Fibroblast of gingiva (primary cell): ENCODE measurements at regions not wholly inside any gene's neighbourhood (a gene's known extent, or its start where the extent isn't known, plus 50 kb on each side); places are given as distances from the start of the nearest gene placed in this dataset.
A peak's percentile ranks its signal among the peaks of the same experiment; 100 is the strongest.
"Not testable (repeated sequence)": the region's sequence is repeated elsewhere in the genome, so short reads cannot be mapped to it uniquely, and the experiment has no call there.

Experiments
- DNase-seq: peaks from one replicate; pipeline ENCODE4 v3.0.0-alpha.2; 2011; ENCODE audit warnings: low read depth

DNA sequence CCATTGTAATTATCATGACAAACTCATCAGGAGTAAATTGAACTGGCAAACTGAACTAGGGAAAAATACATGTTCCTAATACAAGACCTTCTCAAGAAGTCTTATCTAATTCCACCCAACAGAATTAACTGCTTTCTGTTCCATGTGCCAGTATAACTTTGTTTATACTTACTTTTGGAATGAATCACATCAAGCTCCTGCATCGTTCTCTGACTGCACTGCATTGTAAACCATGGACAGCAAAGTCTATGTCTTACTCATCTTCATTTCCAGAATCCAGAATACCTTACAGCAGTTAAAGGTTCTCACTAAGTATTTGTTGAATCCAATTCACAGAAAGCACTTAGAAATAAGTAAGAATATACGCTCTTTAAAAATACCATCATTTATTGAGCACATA, 102.8 kb downstream of the PLK2 start:
- DNase-seq, result no peak

DNA sequence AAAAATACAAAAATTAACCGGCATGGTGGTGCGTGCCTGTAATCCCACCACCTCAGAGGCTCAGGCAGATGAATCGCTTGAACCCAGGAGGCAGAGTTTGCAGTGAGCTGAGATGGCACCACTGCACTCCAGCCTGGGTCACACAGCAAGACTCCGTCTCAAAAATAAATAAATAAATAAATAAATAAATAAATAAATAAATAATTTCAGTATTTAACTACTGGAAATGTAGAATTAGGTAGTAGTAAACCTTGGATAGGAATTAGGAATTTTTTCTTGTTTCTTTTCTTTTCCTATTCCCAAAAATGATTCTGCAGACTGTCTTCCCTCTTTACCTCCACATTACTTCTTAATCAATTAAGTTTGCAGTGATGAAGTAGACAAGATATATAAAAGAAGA, 103.2 kb downstream of the PLK2 start:
- no peak for DNase-seq

DNA sequence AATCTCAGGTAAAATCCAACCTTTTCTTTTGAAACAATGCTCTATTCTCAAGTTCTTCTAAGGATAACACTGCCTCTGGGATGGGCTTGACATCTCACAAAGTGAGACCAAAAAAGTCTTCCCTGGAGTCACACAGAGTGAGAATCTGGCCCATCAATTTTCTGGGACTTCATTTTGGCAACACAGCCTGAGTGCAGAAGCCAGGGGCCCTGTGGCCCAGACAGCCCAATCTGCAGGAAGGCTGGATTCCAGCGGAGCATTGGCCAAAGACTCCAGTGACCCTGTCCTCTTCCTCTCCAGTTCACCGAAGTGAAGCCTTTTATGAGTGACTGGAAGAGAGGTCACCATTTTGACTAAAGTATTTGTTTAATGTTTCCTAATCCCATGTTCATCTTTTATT, 105.1 kb downstream of the PLK2 start:
- no peak for DNase-seq

DNA sequence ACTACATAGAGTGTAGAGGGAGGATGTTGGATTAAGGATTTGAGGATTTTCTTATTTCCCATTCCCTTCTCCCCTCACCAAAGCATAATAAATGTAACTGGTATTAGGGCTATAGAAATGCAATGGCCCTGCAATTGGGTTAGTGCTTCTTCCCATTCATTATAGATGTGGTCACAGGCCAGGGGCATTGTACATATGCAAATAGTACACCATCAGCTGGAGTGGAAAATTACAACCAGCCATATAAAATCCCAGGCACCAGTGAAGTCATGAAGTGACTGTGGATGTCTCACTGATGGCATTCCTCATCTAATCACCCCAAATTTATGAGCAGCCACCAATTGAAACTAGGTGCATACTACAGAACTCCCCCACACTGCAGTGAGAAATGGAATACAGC, 105.9 kb downstream of the PLK2 start:
- DNase-seq, result no peak

DNA sequence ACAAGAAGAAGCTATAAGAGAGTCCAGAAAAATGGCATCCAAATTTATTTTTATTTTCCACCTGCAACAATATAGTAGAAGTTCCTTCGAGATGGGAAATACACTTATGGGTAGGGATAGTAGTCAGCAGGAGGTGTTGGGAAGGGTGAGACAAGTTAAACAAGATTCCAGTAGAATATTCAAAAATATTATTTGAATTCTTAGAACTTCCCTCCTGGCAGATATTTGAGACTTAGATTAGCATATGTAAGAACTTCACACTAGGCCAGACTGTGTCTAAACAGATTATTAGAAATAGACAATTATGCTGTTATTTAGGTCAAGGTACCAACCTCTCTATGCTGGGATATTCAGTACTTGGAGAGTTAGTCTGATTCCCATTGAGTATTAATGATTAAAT, 108.7 kb downstream of the PLK2 start:
- no peak for DNase-seq

DNA sequence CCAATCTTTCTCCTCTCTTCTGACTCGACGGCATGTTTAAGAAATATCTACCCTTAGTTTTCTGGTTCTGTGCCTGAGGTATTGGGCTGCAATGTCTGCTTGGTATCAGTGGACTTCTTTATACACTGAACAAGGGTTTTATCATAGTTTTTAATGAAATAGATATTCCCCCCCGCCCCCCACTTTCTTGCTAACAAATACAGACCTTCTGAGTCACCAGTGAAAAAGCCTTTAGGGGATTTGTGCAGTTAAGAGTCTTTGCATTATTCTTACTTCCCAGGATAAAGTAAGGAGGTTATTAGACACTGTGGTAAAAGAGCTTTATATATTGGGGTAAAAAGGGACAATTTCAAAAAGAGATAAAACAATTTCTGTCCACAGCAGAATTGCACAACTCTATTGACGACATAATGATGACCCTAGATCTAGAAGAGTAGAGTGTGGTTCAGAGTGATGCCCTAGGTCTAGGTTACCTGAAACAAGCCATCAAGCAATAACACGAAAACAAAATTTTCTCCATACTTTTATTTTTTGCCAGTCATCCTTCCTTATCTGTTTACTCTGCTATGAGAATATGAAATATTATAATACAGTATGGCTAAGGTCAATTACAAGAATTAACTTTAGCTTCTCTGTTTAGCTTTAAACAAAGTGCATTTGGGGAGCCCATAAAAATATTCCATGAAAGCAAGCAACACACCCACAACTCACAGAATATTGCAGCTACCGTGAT, 110.7 kb downstream of the PLK2 start:
- DNase-seq, result no peak

DNA sequence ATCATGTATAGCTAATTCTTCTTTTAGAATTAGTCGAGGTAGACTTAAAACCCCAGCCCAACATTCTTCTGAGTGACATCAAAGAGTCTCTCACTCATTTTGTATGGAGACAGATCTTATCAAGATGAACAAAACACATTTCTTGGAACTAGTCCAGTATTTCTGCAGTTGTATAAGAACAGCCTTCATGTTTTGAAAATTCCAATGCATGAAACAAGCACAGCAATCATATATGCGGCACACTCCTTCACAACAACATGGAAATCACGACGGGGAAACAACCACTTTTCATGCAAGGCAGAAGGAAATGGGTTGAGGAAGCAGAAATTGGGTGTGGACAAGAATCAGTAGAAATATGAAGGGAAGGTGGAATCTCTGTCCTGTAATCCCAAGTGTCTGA, 113.8 kb downstream of the PLK2 start:
- DNase-seq, result no peak

DNA sequence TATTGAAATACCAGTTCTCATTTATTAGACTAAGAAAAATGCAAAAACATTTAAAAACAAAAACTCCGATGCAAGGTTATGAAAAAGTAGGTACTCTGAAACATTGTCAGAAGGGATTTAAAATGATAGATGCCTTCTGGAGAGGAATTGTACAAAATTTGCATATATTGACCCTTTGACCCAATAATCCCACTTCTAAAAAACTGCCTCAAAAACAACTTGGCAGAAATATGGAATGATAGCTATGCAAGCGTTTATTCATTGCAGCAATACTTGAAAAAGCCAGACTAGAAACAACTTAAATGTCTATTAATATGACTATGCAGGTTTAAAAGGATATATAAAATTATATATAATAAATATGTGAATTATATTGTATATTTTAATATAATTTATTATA, 118.4 kb downstream of the PLK2 start:
- DNase-seq, result no peak

DNA sequence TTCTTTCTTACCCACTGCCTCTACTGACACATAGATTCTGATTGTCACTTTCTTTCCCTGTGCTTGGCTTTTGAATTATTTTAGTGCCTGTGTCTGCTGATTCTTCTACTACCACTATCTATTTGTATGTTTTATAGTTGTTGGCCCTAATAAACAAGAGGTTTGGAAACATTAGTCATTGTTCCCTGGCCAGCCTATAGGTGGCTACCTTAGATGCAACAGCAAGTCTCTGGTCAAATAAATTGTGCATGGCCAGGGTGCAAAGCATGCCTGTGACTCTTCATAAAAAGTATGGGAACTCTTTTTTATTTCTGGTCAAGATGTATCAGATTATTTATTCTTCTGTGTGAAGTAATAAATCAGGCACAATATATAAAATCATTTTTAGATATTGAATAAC, 124.4 kb downstream of the PLK2 start:
- no peak for DNase-seq

DNA sequence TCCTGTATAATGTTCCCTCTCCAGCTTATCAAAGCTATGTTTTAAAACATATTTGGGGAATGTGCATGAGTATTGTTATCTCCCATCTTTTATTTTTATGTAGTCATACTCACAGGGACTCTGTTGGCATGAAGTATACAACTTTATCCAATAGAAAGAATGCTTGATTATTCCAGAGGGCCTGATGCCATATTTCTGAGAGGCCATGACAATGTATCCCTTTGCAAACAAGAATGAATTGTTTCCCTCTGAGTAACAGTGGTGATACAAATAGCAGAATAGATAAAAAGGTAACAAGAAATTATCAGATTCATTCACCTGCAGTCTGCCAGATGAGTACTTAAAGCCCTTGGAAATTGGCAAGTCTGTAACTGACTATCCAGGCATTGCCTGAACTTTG, 125.9 kb downstream of the PLK2 start:
- DNase-seq, result no peak

DNA sequence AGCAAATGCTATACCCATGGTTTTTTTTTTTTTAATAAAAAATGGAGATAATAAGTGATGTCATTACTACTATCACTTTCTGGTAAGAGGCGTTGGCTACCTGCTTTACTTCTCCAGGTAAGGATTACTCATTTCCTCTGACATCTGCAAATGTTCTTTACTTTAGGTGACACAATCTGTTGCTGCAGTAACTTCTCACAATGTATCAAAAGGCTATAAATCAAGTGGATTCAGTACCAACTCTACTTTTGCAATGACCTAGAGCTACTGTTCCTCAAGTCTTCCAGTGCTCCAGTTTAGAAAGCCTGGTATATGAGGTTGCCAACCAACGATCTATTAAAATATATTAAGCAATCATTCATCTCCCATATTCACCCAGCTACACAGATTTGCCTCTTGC, 129.1 kb downstream of the PLK2 start:
- DNase-seq, result no peak

DNA sequence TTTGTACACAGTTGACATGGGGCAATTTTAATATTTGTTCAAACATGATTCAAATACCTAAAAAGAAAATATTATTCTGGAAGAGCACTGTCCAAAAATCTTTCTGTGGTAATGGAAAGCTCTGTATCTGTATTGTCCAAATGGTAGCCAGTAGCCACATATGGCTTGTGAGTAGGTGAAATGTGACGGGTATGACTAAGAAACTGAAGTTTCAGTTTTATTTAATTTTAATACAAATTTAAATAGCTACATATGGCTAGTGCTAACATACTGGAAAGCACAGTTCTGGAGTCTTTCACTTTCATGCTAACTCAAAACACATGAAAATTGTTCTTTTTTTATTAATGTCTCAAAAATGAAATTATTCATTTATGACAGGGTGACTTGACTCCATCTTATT, 132.6 kb downstream of the PLK2 start:
- no peak for DNase-seq

DNA sequence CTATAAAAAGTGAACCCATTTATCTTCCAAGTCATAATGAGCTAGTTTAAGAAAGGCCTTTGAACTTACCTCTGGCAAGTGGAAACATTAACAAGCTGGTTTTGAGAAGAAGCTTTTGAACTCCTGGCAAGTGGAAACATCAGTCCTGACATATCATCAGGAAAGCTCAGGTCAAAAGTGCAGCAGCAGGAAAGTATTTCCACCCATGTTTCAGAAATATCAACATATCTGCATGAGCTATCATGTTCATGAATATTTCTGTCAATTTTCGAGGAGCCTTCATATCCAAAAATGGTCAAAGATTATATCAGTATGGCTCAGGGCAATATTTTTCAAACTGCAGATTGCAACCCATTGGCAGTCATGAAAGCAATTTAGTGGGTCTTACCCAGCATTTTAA, 133.9 kb downstream of the PLK2 start:
- no peak for DNase-seq

DNA sequence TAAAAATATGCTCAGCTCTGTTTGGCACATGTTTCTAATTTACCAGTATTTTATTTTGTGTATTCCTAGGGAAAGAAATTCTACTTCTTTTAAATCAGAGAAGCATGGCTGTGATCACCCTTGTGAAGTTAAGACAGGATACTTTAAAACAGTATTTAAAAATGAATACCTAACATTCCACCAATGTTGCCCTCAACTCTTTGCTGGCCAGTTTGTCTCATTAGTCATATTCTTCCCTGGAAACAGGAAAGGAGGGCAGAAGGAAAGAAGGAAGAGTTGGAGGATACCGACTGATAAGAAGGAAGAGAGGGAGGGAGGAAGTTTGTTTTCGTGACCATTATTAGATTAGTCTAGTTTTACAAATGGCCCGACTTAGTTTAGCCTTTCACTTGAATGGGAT, 137.4 kb downstream of the PLK2 start:
- peak; percentile 49 for DNase-seq

DNA sequence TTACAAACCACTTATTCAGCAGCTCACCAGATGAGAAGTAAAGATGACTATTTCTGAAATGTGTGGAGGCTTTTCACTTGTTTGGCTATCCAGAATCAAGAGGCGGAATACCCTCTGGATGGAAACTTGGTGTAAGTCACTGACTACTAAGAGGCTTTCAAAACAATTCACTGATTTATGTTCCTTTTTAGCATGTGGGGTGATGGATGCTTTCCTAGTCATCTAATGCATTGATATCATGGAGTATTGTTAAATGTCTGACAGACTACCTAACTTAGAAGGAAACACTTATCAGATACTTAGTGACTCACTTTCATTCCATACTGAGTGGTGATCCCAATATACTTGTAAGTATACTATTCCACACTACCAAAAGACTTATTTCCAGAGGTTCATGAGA, 141.4 kb downstream of the PLK2 start:
- peak; percentile 35 for DNase-seq

DNA sequence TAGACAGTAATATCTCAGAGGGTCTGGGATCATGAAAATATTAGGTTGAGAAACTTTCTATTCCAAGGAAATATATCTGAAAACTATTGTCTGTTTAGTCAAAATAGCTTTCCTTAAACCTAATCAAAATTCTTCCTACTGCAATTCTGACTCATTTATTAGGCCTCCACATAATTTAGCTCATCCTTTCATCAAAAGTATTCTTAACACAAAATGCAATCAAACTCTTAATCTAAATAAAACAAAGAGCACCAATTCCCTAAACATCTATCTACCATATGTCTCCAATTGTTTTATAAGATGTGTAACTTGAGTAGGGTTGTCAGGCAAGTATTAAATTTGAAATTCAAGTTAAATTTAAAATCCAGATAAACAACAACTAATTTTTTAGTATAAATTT, 142.1 kb downstream of the PLK2 start:
- peak; percentile 12 for DNase-seq

DNA sequence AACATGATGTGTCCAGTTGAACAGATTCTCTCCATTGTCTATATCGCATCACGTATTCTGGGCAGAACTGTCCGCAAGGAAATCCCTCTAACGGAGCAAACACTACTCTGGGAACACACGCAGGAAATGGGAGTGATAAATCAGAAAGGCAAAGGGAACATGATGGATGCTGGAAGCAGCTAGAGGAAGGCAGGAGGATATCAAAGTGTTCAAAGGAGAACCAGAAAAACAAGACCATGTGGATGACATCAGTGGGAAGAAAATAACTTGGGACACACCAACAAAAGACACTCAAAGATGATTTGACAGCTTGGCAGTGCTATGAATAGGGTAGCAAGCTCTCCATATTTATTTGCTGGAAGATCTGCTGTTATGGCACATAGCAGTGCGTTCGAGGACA, 142.9 kb downstream of the PLK2 start:
- DNase-seq, result no peak

DNA sequence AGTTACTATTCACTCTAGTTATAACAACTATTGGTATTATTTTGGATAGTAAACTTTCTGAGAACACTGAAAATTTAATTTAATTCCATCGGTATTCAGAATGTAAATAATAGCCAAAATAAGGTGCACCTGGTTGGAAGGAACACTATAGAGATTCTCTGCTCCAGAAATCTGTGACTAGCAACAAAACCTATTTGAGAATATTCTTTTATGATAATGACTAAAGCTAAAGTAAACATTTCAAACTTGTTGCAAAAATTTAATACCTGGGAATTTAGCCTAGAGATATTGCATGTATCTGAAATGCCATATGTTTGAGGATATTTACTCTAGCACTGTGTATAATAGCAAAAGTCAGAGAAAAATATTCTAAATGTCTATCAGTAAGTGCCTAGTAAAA, 144.1 kb downstream of the PLK2 start:
- DNase-seq, result no peak

DNA sequence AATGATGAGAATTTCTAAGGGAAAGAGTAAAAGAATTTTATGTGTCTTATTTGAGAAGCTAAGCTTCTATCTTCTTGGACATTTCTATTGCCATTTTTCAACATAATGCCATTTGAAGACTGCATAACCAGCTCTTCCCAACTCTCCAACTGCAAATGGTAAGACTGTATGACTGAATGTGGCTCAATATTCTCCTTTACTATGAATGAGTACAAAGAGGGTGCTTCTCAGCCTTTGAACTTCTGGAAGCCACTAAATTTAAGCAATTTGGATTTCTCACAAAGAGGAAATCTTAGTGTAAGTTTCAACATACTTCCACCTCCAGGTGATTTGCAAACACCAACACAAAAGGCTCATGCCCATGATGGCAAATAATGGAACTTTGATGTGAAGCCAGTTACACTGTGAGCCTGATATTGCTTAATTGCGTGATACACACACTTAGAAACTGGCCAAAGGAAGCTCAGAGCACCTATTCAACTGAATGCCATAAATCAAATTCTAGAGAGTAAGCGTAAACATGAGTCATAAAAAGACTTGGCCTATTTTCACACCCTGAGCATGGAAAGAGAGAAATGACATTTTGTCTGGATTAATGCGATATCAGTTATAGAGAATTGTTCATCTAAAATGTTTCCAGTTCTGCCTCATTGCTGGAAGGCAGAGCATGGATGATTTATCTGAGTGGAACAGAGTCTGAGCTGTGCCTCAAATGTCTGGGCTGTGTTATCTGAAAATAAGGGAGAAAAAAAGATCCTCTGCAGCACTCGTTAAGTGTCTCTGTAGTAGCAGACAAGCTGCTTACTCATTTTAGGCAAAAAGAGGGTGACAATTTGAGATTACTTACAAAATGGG, 145.3 kb downstream of the PLK2 start:
- no peak for DNase-seq

DNA sequence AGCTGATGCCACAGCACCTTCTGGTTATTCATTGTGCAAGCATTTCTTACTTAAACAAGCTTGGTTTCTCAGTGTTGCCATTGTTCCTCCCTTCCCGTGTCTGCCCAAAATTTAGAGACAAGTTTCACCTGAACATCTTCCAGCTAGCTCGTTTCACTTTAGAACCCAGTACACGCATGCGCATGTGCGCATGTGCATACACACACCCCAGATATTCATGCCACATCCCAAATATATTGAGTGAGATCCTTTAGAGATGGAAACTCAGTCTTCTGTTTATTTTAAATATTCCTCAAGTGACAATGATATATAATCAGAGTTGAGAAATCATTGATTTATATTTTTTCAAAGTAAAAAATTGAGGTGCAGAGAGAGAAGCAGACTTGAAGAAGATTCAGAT, 147.6 kb downstream of the PLK2 start:
- no peak for DNase-seq

DNA sequence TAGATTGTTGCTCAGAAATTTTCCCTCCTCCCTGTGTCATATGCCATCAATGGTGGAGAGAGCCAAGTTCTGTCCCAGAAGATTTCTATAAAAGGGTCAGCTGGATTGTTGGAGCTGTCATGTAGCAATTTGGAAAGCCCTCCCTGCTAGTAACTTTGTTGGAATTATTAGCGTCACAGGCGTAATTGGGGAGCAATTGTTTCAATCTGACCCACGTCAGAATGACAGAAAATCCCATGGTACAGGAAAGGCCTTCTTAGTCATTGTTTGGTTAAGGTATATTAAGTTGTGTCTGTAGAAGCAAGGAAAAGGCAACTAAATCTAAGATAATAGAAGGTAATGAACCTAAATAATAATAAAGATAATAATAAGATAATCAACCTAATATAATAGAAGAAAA, 148.4 kb downstream of the PLK2 start:
- no peak for DNase-seq

DNA sequence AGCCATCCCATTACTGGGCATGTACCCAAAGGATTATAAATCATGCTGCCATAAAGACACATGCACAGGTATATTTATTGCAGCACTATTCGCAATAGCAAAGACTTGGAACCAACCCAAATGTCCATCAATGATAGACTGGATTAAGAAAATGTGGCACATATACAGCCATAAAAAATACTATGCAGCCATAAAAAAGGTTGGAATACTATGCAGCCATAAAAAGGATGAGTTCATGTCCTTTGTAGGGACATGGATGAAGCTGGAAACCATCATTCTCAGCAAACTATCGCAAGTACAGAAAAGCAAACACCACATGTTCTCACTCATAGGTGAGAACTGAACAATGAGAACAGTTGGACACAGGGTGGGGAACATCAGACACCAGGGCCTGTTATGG, 151.5 kb downstream of the PLK2 start:
- DNase-seq, result not testable (repeated sequence)

DNA sequence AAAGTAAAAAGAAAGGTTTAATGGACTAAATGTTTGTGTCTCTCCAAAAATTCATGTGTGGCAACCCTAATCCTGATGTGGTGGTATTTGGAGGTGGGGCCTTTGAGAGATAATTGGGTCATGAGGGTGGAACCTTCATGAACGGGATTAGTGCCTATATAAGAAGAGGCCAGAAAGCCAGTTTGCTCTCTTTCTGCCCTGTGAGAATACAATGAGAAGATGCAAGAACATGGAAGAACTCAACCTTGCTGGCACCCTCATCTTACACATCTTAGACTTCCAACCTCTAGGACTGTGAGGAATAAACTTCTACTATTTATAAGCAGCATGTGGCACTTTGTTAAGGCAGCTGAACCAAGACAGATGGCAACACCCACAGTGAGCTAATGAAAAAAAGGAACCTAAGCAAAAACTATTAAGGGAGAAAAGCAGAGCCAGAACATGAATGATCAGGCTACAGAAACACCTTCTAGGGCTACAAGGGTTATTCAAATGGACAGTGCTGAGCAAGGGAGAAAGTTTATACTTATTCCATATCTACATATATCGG, 159.5 kb downstream of the PLK2 start:
- no peak for DNase-seq
